WI38 (cell line): ENCODE measurements at regions not wholly inside any gene's neighbourhood (a gene's known extent, or its start where the extent isn't known, plus 50 kb on each side); places are given as distances from the start of the nearest gene placed in this dataset.

ENCODE experiments used
- H3K4me3 ChIP-seq: 2 replicates; pipeline ENCODE4 v1.5.1; 2011; ENCODE audit warnings: low read depth, mild to moderate bottlenecking, control low read depth, low read length
- TF ChIP-seq, protein P1 (sequence below): IDR thresholded peaks from 2 replicates; pipeline ENCODE4 v1.5.1; 2012; ENCODE audit warnings: low read depth, mild to moderate bottlenecking, control low read depth, low read length

- TF ChIP-seq, protein P1, sequence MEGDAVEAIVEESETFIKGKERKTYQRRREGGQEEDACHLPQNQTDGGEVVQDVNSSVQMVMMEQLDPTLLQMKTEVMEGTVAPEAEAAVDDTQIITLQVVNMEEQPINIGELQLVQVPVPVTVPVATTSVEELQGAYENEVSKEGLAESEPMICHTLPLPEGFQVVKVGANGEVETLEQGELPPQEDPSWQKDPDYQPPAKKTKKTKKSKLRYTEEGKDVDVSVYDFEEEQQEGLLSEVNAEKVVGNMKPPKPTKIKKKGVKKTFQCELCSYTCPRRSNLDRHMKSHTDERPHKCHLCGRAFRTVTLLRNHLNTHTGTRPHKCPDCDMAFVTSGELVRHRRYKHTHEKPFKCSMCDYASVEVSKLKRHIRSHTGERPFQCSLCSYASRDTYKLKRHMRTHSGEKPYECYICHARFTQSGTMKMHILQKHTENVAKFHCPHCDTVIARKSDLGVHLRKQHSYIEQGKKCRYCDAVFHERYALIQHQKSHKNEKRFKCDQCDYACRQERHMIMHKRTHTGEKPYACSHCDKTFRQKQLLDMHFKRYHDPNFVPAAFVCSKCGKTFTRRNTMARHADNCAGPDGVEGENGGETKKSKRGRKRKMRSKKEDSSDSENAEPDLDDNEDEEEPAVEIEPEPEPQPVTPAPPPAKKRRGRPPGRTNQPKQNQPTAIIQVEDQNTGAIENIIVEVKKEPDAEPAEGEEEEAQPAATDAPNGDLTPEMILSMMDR: no peak
- no peak overlapping the region for H3K4me3 ChIP-seq
Measured at GRCh38 chr9:1320607-1321195, 270.5 kb downstream of the DMRT2 start.

DNA sequence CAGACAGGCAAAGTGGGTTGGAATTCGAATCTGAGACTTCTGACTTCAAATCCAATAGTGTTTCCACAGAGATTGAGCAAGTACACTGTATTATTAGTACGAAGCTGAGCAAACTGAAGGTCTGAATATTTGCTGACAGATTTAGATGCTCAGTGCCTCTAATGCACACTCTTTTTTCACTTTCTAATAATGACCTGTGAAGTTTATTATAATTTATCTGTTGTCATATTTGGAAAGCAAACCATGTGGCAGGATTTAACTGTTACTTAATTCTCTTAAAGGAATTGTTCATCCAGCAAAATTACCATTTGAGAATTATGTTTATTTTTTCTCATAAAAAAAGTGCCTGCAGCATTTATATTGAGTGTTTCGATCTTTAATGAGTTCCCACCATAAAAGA lies 277.3 kb downstream of the DMRT2 start:
- TF ChIP-seq, protein P1: no peak
- no peak overlapping the region for H3K4me3 ChIP-seq

DNA sequence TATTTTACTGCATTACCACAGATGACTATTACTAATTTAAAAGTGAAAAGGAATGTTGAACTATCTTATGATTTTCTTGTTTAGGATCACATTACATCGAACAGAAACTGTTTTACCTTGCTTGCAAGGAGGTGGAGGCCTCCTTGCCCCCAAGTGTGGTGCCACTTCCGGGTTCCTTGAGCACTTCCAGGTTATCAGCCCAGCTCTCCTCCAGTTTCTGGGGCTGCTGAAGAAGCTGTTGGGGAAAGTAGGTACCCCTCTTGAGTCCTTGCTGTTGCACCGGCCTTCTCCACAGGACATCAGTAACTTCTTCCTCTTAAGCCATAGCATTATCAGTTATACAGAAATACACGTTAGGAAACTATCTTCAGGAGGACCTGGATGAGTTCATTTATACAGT lies 278.2 kb downstream of the DMRT2 start:
- TF ChIP-seq, protein P1: no peak
- H3K4me3 ChIP-seq: no peak overlapping the region

GRCh38 chr9:1331546-1332038 lies 281.4 kb downstream of the DMRT2 start:
- TF ChIP-seq, protein P1: no peak
- H3K4me3 ChIP-seq: no peak overlapping the region

DNA sequence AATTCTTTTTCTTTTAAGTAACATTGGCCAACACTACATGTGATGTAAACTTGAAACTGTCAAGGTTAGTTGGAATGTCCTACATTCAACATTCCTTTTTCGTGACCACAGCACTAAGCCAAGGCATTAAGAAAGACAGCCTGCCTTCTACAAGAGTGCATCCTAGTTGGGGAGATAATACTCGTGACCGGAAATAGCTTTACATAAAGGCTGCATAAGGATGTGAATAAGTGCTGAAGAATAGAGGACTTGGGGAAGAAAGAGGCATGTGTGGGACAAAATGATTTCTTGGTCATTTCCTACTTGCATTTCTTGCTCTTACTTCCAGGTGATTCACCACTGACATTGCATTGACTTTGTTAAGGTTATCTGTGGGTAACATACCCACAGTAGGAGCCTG lies 282.0 kb downstream of the DMRT2 start:
- TF ChIP-seq, protein P1: no peak
- no peak overlapping the region for H3K4me3 ChIP-seq

DNA sequence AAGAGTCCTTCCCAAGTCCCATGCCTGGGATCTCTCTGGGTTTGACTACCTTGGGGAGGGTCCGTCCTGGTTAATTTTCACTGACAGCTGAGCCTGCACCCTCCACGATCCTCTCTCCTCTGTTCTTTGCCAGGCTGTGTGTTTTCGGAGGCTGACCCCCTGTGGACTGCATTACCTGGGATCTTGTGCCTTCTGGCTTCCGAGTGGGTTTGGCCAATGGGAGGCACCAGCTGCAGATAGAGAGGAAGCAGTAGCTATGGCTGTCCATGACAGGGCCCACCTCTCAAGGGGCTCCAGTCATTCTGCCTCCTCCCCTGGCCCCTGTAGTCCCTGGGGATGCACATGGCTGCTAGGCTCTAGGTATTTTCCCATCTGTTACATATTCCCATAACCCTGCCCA lies 285.0 kb downstream of the DMRT2 start:
- H3K4me3 ChIP-seq: no peak overlapping the region
- TF ChIP-seq, protein P1: no peak

GRCh38 chr9:1337169-1337568 lies 287.0 kb downstream of the DMRT2 start:
- no peak overlapping the region for H3K4me3 ChIP-seq
- TF ChIP-seq, protein P1: no peak
